ENCODE measurements at regions not wholly inside any gene's neighbourhood (a gene's known extent, or its start where the extent isn't known, plus 50 kb on each side); places are given as distances from the start of the nearest gene placed in this dataset.

GRCh38 chr14:105925615-105926372, 399.4 kb downstream of the TMEM121 start:
- no peak for TF ChIP-seq CTCF (IDR thresholded peaks at IDR 0.05)
- no peak for TF ChIP-seq POLR2A (IDR thresholded peaks at IDR 0.05)
